HG03520 (cell line): ENCODE measurements at regions not wholly inside any gene's neighbourhood (a gene's known extent, or its start where the extent isn't known, plus 50 kb on each side); places are given as distances from the start of the nearest gene placed in this dataset.
"Not testable (repeated sequence)": the region's sequence is repeated elsewhere in the genome, so short reads cannot be mapped to it uniquely, and the experiment has no call there.

Source experiments
- ATAC-seq: cut with Tn5 transposase; IDR thresholded peaks from one replicate; pipeline ENCODE4 v1.9.1; 2021; ENCODE audit warnings: mild to moderate bottlenecking, moderate library complexity; ENCODE audit not compliant: unreplicated experiment

GRCh38 chr4:126539771-126540170 lies 1093.0 kb upstream of the INTU start:
- ATAC-seq: no peak

GRCh38 chr4:126541820-126542219 lies 1090.9 kb upstream of the INTU start:
- no peak for ATAC-seq

DNA sequence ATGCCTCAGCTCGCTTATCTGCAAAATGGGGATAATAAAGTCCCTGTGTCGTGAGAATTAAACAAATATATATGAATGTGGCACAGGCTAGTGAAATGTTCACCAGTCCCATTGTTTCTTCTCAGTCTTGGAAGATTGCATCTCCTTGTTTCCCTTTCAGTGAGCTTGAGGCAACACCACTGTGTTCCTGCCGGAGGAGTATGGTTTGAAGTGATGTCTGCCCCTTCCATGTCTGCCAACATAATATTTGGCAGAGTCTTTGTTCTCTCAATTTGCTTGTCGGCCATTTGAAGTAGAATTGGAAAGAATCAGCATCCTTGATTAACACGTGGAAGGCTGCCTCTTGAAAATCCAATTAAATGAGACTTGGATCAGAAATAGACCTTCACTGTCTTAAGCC lies 1088.5 kb upstream of the INTU start:
- no peak for ATAC-seq

DNA sequence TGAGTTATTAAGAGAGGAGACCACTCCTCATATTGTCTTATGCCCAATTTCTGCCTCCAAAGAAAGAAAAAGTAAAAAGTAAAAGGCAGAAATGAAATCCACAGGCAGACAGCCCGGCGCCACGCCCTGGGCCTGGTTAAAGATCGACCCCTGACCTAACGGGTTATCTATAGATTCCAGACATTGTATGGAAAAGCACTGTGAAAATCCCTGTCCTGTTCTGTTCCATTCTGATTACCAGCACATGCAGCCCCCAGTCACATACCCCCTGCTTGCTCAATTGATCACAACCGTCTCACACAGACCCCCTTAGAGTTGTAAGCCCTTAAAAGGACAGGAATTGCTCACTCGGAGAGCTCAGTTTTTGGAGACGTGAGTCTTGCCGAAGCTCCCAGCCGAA lies 1086.6 kb upstream of the INTU start:
- not testable (repeated sequence) for ATAC-seq

DNA sequence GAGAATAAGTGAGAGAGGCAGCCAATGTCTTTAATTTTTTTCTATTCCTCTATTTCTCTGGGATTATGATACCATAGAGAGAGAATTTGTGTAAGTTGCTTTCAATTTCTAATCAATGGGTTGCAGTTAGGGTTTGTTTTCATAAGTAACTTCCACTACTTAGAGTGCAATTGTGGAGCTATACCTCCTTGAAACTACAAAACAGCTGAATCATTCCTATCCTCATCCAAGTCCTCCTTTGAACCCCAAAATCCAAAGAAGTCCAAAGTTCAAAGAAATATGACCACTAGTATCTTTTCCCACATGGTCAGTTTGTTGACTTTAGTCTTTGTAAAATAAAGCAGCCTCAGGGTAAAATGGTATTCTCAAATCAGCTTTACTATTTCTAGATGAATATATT lies 1085.4 kb upstream of the INTU start:
- ATAC-seq: no peak

DNA sequence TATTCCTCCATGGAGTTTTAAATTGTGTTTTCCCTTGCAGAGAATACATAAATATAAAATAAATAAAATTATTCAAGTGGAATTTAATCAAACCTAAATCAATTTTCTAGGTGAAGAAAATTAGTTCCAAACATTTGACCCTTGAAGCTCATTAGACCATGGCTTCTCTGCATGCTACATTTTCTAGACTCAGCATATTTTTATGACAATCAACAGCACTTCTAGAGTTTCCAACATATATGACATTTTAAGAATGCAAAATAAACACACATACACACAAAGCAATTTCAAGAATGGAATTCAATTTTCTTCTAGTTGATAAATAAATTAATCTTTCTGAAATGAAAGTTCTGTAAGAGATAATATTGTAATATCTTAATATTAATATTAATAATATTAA lies 1083.9 kb upstream of the INTU start:
- no peak for ATAC-seq

DNA sequence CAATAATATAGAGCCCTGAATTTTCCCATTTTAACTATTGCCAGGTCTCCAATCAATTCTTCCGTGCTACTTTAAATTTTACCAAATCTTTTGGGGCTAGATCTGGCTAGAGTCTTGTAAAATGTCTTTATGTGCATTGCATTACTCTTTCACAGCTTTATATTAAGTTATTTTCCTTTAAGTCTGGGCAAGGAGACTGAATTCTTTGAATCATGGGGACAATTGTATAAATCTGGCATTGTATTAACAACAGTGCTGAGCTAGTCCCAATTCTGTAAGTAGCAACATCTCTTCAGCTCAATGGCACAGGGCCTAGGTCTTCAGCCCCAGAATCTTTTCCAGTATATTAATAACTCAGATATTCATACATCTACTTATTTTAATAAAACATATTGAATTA lies 1080.4 kb upstream of the INTU start:
- no peak for ATAC-seq

DNA sequence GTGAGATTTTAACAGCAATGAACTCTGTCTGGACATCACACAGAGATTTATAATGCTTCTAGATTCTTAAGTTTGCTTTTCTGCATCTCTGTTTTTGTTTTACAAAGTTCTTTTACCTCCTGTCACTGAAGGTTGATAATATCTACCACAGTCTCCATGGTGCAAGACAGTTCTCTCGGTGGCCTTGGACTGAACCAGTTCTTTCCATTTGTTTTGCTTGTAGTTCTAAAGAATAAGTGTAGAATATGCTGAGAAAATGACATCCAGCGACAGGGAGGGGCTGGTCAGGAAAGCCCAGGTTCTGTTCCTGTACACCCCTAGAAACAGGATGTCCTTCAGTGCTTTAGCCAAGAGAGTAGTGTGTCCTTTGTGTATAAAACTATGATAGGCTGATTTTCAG lies 1079.5 kb upstream of the INTU start:
- no peak for ATAC-seq

GRCh38 chr4:126558596-126558995 lies 1074.2 kb upstream of the INTU start:
- ATAC-seq: no peak

DNA sequence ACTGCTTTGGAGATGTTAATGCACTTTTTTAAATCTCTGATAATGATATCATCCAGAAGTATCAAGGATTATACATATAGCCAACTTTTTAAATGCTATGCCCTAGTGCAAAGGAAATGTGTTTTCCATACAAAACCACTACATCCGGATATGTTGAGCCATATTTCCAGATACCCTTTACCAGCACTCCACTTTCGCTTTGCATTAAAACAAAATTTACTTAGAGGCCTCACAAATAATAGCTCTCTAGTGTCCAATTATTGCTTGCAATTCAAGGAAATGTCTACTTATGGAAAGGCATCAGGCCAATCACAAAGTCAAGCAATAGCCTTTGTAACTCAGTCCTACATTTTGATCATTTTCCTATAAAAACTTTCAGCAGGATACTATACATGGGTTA lies 1072.8 kb upstream of the INTU start:
- ATAC-seq: no peak

DNA sequence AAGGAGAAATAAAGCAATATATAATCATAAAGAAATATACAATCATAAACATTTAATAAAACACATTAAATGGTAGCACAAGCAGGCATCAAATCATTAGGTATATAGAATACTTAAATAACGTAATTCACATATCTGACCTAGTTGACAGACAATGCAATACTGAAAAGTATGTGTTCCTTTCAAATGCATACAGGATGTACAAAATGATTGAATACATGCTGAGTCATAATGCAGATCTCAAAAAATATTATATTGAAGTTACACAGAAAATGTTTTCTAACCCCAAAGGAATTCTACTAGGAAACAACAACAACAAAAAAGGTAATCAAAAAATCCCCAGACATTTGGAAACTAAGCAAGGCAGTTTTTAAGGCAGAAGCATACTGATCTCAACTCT lies 1072.0 kb upstream of the INTU start:
- ATAC-seq: no peak

DNA sequence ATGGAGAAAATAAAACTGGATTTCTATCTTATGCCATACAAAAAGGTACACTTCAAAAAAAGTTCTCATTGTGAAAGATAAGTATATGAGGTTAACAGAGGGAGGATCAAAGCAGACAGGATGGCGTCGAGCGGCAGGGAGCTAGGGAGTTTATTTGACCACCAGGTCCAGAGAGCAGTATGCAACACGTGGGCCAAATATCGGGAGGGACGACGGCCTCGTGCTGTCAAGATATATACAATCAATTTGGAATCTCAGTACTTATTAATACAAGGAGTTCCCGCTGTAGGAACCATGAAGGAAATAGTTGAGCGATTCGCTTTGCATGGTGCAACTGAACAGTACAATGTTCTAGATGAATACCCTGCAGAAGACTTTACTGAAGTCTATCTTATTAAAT lies 1069.4 kb upstream of the INTU start:
- no peak for ATAC-seq

DNA sequence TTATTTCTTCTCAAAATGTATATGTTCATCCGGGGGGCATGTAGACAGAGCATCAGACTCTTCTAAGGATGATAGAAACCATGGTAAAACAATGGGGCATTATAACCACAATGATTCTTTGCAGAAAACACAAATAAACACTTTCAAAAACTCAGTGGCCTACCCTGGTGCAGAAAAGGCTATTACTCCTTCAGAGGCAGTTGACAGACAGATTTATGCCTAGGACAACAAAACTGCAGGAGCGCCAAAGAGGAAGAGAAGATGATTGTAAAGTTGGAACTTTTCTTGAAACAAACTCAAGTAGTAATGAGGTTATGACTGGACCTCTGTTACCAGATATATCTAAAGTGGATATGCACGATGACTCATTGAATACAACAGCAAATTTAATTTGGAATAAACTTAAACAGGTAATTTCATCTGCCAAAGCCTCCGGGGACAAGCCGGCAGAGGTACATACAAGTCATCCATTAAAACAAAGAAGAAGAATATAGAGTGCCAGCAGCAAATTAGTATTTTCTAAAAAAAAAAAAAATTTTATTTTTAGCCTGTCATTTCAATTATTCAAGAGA lies 1068.4 kb upstream of the INTU start:
- ATAC-seq: no peak

GRCh38 chr4:126568652-126569570 lies 1063.8 kb upstream of the INTU start:
- no peak for ATAC-seq

GRCh38 chr4:126572264-126572663 lies 1060.5 kb upstream of the INTU start:
- ATAC-seq: no peak

DNA sequence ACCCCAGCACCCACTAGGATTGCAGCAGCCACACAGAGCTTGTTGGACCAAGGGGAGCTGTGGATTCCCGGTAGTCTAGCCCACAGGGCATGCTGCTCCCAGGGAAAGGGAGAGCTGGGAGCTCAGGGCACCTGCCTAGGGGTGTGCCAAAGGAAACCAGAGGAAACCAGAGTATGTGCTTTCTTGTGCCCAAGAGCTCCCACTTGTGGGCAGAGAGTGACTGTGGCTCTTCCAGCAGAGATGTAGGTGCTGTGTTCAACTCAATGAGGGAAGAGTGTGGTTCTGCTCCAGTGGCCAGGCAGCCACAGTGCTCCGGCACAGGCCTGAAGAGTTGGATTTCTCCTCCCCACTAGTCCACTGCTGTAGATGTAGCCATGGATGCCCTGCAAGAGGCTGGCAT lies 1050.0 kb upstream of the INTU start:
- ATAC-seq: no peak

DNA sequence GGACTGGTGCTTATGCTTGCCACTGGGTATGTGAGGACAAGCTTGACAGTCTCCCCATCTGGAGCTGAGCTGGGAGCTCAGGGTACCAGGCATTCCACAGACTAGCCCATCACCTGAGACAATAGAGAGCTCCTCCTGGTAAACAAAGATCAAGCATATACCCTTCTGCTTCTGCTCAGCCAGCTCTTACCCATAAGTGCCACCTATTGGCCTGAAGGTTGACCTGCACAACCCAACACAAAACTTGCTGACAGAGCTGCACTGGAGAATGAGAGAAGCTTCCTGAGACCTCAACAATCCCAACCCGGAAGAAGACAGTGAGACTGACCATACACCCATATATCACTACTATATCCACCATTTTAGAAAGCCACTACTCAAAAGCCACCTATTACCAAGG lies 1049.2 kb upstream of the INTU start:
- ATAC-seq: no peak

DNA sequence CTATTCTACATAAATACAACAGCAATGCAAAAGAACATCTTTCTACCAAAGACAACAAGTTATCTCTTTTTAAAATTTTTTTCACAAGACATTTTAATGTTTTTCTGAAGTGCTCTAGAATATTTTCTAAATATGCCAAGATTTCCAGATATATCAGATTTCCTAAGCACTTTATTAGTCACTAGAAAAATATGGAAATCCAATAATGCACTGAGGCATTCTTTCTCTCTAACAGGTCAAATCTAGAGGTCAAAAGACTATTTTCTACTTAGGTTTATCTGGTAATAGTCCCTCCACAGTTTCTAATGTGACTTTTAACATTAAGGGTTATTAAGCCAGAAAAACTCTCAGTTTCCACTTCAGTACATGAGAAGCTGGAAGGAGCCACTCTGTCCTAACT lies 1041.2 kb upstream of the INTU start:
- ATAC-seq: no peak

DNA sequence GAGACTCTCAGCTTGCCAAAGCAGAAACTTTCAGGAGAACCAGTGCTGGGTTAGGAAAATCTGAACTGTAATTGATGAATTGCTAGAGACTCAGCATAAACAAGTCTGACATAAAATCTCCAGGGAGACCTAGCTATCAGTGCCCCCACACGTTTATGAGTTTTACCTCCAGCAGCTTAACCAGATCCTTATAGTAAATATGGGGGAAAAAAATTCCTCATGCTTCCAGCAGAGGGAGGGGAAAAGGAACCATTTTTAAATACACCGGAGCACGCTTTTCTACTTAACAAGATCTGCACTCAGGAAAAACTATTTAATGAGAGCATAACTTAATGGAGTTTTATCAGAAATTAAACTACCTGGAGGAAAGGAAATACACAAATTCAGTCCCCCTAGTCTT lies 1040.7 kb upstream of the INTU start:
- no peak for ATAC-seq

- ATAC-seq: no peak
These were observed 1039.1 kb upstream of the INTU start for GRCh38 chr4:126593626-126594025.

- ATAC-seq: no peak
These were observed 1037.1 kb upstream of the INTU start for GRCh38 chr4:126595643-126596042.

DNA sequence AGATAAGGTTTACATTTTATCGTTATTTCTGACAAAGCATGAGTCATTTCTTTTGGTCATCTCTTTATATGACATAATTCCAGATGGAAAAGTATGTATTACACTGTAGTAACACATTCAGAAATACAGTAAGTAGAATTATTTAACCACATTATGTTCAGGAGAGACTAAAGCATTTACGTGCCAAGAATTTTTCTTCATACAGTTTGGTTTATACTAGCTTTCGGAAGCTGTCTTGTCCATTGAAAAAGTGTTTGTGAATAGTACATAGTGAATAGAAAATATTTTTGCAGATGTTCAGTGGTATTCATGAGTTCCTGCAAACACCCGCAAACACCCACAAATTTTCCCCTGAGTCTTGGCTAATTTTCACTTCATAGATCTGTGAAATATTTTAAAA lies 1033.0 kb upstream of the INTU start:
- ATAC-seq: no peak

DNA sequence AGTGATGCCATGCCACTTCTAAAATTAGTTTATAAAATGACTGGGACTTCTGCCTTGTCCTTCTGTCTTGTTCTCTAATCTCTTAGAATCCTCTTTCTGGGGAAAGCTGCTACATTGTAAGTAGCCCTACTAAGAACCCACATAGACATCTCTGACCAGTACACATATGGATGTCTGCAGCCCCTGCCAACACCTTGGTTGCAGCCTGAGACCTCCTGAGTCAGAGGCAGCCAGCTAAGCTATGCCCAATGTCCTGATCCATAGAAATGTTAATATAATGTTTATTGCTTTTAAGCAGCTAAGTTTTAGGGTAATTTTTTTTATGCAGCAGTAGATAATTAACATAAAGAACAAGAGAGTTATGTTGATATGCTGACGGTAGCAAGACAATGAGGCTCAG lies 1029.5 kb upstream of the INTU start:
- no peak for ATAC-seq
